Parathyroid adenoma (tissue), 2 donors: ENCODE measurements at regions not wholly inside any gene's neighbourhood (a gene's known extent, or its start where the extent isn't known, plus 50 kb on each side); places are given as distances from the start of the nearest gene placed in this dataset.

Source experiments
- H2AFZ ChIP-seq: fragments of 300-600 bp; sonication (generic); one replicate; pipeline ENCODE4 v1.7.0; 2017; ENCODE audit warnings: antibody characterized with exemption, mild to moderate bottlenecking
- H3K27ac ChIP-seq: fragments of 300-600 bp; sonication (generic); one replicate; pipeline ENCODE4 v1.7.0; 2017
- H3K27me3 ChIP-seq: fragments of 300-600 bp; sonication (generic); one replicate; pipeline ENCODE4 v1.7.0; 2017; ENCODE audit warnings: low read length; ENCODE audit not compliant: control insufficient read depth, insufficient read depth
- H3K36me3 ChIP-seq: fragments of 300-600 bp; sonication (generic); one replicate; pipeline ENCODE4 v1.7.0; 2017; ENCODE audit warnings: low read length; ENCODE audit not compliant: control insufficient read depth, insufficient read depth
- H3K4me1 ChIP-seq: fragments of 300-600 bp; sonication (generic); one replicate; pipeline ENCODE4 v1.7.0; 2017; ENCODE audit warnings: control low read depth
- H3K4me2 ChIP-seq: fragments of 300-600 bp; sonication (generic); one replicate; pipeline ENCODE4 v1.7.0; 2017; ENCODE audit warnings: low read length
- H3K4me3 ChIP-seq: fragments of 300-600 bp; sonication (generic); one replicate; pipeline ENCODE4 v1.7.0; 2017; ENCODE audit warnings: low read depth, low read length
- H3K79me2 ChIP-seq: fragments of 300-600 bp; sonication (generic); one replicate; pipeline ENCODE4 v1.7.0; 2017; ENCODE audit warnings: control low read depth
- H3K9ac ChIP-seq: fragments of 300-600 bp; sonication (generic); one replicate; pipeline ENCODE4 v1.7.0; 2017; ENCODE audit warnings: mild to moderate bottlenecking
- H3K9me3 ChIP-seq: fragments of 300-600 bp; sonication (generic); one replicate; pipeline ENCODE4 v1.7.0; 2017; ENCODE audit warnings: low read length; ENCODE audit not compliant: control insufficient read depth
- CTCF ChIP-seq: fragments of 300-600 bp; sonication (generic); IDR thresholded peaks from one replicate; pipeline ENCODE4 v1.7.0; 2017; ENCODE audit warnings: antibody characterized with exemption, mild to moderate bottlenecking
- donor health status: primary hyperparathyroidism.

- Histone ChIP-seq H3K4me2 (no peak overlapping the region), H3K4me3 (no peak overlapping the region), H3K79me2 (no peaks in the 10 kb centered on the region), H3K27me3 (no peaks in the 10 kb centered on the region), H2AFZ (no peak overlapping the region), H3K4me1 (no peaks in the 10 kb centered on the region), H3K36me3 (no peaks in the 10 kb centered on the region), H3K9me3 (no peaks in the 10 kb centered on the region), H3K9ac (no peak overlapping the region), H3K27ac (no peak overlapping the region)
- no peak for TF ChIP-seq CTCF
Observed at GRCh38 chr6:74750826-74751225, 455.0 kb downstream of the COL12A1 start.

DNA sequence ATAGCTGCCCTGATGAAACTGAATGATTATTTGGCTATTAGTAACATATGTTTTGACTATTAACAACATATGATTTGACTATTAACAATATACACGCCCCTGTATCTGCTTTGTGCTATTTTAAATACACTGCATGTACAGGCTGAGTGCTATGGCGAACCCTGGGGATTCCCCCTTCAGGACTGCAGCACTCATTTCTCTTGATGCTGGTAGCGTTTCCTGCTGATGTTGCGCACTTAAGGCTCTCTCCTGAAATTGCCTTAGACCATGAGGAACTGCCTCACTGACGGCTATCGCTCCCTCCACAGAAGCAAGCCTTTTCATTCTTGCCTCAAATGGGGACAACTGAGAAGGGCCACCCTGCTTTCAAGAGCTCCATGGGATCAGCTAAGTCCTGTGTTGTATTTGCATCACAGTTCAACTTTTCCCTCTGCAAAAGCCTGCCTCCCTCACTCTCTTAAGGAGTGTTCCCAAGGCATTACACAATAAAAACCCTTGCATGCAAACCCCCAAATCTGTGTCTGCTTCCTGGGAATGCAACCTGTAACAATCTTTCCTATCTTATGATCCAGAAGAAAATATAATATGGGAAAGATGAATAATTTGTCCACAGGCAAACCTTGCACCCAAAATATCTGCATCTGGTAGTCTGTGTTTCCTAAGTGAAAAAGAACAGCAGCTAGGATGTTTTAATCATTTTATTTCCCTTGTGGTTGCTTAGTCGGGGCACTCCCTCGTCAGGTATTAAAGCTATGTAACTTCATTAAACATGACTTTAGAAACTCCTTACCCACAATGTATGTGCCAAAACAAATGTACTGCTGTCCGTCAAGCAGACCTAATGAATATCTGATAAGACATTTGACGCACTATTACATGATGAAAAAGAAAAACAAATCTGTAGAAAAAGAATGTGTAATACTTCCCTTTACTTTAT is 456.4 kb downstream of the COL12A1 start:
- H3K27me3 ChIP-seq: no peaks in the 10 kb centered on the region
- no peak overlapping the region for H3K9ac ChIP-seq
- no peaks in the 10 kb centered on the region for H3K4me1 ChIP-seq
- no peaks in the 10 kb centered on the region for H3K9me3 ChIP-seq
- no peak overlapping the region for H3K4me2 ChIP-seq
- no peak for TF ChIP-seq CTCF
- H2AFZ ChIP-seq: no peak overlapping the region
- no peaks in the 10 kb centered on the region for H3K79me2 ChIP-seq
- no peaks in the 10 kb centered on the region for H3K36me3 ChIP-seq
- H3K4me3 ChIP-seq: no peak overlapping the region
- H3K27ac ChIP-seq: no peak overlapping the region

- no peak for TF ChIP-seq CTCF
- no peak overlapping the region for H2AFZ ChIP-seq
- H3K9ac ChIP-seq: no peak overlapping the region
- no peak overlapping the region for H3K4me2 ChIP-seq
- H3K79me2 ChIP-seq: no peaks in the 10 kb centered on the region
- H3K9me3 ChIP-seq: no peaks in the 10 kb centered on the region
- H3K27ac ChIP-seq: no peak overlapping the region
- H3K36me3 ChIP-seq: no peaks in the 10 kb centered on the region
- H3K4me1 ChIP-seq: no peaks in the 10 kb centered on the region
- H3K27me3 ChIP-seq: no peaks in the 10 kb centered on the region
- H3K4me3 ChIP-seq: no peak overlapping the region
Observed at GRCh38 chr6:74745670-74746069, 460.2 kb downstream of the COL12A1 start.

- no peak overlapping the region for H3K9ac ChIP-seq
- no peaks in the 10 kb centered on the region for H3K9me3 ChIP-seq
- no peak overlapping the region for H3K4me3 ChIP-seq
- H3K27ac ChIP-seq: no peak overlapping the region
- H2AFZ ChIP-seq: no peak overlapping the region
- H3K4me1 ChIP-seq: no peaks in the 10 kb centered on the region
- H3K4me2 ChIP-seq: no peak overlapping the region
- no peaks in the 10 kb centered on the region for H3K27me3 ChIP-seq
- no peaks in the 10 kb centered on the region for H3K36me3 ChIP-seq
- no peaks in the 10 kb centered on the region for H3K79me2 ChIP-seq
- TF ChIP-seq CTCF: no peak
Observed at GRCh38 chr6:74742793-74743508, 462.9 kb downstream of the COL12A1 start.
